Activated CD4-positive, CD25-positive, alpha-beta regulatory T cell treated with anti-CD3 and anti-CD28 coated beads, Interleukin-2, amount 50 U/mL, for 24 hours (primary cell): ENCODE measurements at regions not wholly inside any gene's neighbourhood (a gene's known extent, or its start where the extent isn't known, plus 50 kb on each side); places are given as distances from the start of the nearest gene placed in this dataset.
"Not testable (repeated sequence)": the region's sequence is repeated elsewhere in the genome, so short reads cannot be mapped to it uniquely, and the experiment has no call there.

Experiments used
- ATAC-seq, 2 donors: fragments of 150-1000 bp; cut with Tn5 transposase; one replicate each; pipeline ENCODE4 v1.10.0; 2021; ENCODE audit warnings: mild to moderate bottlenecking in 1 of 2, moderate library complexity in 1 of 2

DNA sequence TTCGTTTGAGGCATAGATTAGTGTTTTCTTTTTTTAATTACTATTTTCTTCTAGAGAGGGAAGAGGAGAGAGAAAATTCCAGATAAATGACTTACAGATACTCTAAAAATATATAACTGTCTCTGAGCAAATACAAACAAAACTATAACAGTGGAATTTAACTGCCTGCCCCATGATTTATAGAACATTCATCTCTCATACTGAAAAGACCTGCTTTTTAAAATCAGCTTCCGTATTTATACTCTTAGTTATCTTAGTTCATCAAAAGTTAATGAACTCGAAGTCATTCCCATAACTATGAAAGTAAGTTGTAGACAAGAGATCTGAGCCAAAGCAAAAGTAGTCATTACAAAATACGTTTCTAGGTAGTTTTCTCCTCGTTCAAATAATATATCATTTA, 123.8 kb upstream of the DMRT1 start:
- ATAC-seq: no peak

DNA sequence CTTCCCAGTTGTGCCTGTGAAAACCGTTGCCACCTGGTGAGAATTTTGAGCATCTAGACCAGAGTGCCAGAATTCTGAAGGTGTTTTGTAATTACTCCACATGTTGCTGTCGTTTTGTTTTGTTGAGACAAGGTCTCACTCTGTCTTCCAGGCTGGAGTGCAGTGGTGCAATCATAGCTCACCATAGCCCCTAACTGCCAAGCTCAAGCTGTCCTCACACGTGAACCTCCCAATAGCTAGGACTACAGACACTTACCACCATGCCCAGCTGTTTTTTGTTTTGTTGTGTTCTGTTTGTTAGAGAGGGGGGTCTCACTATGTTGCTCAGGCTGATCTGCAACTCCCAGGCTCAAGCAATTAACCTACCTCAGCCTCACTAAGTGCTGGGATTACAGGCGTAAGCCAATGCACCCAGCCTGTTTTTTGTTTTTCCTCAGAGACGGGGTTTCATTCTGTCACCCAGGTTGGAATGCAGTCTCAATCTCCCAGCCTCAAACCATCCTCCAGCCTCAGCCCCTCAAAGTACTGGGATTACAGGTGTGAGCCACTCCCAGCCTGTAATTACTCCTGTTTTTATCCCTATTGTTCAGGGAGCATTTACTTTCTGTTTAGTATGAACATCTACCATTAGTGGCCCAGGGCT, 121.1 kb upstream of the DMRT1 start:
- ATAC-seq: no peak

DNA sequence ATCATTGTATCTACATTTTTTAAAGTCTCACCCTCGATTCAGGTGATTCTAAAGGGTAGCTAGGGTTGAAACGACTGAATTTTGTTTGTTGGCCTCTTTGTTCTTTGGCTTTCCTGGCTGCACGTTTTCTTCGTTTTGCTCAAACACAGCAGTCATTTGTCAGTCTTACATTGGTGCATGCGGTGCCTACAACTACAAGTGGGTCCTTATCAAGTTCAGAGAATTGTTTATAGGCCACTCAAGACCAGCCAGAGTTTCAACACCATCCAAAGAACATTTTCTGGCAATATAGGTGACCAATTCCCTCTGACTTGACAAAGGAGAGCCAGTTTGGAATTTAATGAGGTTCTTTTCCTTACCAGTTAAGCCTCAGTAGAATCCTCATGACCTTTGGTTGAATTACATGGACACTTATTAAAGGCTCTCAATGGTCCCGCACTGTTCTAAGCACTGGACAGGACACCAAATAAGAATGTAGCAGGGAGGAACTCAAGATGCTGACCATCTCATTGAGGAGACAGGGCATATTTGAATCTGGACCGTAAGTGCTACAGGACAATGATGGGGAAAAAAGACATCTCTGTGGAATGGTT, 119.0 kb upstream of the DMRT1 start:
- ATAC-seq: no peak

DNA sequence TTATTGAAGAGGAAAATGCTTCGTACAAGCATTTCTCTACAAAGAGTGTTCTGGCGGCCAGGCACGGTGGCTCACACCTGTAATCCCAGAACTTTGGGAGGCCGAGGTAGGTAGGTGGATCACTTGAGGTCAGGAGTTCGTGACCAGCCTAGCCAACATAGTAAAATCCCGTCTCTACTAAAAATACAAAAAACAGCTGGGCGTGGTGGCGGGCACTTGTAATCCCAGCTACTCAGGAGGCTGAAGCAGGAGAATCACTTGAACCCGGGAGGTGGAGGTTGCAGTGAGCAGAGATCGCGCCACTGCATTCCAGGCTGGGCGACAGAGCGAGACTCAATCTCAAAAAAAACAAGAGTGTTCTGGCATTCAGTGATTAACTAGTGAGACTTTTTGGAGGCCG, 117.0 kb upstream of the DMRT1 start:
- ATAC-seq: not testable (repeated sequence)

DNA sequence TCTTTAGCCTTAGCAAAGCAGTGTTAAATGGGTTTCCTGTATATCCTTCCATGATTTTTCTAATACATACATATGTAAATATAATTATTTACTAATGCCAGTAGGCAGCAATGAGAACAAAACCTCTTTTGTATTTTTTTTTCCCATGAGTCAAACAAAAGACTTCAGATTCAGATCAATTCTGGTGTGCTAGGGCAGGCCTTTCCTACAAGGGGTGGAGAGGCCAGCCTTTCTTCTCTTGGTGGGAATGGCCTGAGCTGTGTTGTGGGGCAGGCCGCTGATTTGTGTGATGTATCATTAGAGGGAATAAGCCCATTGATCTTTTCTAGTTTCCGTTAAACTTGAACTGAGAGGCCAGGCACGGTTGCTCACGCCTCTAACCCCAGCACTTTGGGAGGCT, 115.5 kb upstream of the DMRT1 start:
- no peak for ATAC-seq

DNA sequence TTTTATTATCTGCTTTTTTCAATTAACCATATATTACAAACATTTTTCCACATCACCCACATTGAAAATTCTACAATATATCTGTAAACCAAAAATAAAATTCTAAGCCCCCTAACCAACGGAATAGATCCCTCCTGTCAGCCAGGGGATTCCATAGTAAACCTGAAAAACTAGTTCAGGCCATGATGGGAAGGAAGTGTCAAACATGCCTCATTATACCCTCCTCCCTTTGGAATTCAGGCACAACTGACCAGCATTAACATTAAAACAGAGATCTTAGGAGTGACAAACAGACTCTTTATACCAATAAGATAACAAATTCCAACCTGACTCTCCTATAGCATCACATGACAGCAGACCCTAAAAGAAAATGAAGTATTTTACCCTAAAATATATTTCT, 113.7 kb upstream of the DMRT1 start:
- no peak for ATAC-seq

DNA sequence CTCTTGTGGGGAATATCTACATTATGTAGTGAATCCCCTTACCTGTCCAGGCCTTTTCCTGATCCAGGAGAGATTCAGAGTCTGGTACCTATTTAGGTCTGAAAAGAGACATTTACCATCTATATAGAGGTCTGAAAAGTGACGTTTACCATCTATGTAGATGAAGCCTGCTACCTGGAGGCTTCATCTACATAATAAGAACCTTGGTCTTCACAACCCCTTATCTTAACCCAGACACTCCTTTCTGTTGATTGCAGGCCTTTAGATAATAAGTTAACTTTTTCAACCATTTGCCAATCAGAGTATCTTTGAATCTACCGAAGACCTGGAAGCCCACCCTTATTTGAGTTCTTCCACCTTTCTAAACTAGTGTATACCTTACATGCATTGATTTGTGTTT, 113.0 kb upstream of the DMRT1 start:
- no peak for ATAC-seq

DNA sequence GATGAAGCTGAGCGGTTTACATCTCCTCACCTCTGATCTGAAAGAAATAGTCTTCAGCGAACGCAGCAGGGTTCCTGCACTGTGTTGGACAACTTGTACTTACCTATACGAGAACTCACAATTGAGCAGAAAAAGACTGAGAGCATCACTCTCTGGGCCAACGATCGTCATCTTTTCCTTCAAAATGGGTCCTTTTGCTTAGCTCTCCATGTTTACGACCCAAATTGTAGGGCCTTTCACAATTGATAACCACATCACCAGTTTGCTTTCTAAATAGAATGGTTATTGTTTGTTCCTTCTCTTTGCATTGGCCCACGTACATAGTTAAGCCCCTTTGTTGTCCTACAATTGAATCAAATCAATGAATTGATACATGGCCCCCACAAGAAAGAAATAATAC, 110.0 kb upstream of the DMRT1 start:
- ATAC-seq: no peak

DNA sequence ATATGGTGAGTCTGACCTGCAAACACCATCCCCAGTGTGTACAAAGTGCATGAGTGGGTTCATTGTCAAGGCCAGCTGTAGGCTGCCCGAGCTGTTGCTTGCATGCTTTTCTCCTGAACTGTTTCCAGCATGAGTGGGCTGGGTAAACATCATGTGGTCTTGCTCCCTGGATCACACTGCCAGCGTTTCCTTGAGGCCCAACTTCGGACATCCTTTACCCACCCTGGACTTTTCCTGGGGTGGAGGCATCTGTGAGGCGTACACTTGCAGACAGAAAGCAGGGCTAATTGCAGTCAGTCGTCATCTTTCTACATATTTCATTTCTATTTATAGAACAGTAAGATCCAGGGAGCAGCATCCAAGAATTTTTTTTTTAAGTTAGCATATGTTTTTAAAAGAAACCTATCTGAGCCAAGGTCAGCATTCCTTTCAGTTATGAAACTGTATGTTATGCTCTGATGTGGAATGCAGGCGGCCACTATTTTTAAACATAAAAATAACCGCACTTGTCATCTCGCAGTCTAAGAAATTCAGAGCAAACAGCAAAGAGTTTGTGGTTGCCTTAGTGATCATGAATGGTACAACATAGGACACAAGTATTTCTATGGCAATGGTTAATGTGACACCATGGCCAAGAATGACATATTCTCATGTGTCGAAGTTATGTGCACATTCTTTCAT, 106.5 kb upstream of the DMRT1 start:
- no peak for ATAC-seq

DNA sequence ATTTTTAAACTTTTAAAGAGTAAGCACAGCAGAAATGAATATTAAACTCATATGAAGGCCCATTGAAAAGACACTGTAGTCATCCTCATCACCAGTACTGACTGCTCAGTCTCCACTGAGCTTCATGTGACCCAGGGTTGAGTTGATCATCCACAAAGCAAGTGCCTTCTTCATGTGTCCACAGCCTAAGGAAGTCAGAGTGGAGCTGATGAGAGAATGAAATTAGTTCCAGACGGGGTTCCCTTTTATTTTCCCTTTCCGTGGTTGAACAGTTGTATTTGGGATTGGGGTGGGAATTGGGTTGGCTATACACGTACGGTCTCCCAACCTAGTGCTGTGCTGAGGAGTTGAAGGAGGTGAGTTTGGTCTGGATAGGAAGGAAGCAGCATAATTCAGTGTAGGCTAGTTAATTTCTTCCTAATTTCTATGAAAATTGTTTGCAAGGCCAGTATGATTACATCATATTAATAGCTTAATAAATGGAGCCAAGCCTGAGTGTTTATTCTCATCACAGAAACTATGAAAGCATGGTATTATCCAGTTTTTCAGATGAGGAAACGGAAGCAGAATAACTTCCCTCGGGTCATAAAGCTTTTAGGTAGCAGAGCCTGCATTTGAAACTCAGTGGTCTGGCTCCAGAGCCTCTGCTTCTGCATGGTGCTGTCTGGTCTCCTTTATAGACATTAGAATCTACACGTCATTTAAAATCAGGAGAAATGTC, 103.9 kb upstream of the DMRT1 start:
- no peak for ATAC-seq

DNA sequence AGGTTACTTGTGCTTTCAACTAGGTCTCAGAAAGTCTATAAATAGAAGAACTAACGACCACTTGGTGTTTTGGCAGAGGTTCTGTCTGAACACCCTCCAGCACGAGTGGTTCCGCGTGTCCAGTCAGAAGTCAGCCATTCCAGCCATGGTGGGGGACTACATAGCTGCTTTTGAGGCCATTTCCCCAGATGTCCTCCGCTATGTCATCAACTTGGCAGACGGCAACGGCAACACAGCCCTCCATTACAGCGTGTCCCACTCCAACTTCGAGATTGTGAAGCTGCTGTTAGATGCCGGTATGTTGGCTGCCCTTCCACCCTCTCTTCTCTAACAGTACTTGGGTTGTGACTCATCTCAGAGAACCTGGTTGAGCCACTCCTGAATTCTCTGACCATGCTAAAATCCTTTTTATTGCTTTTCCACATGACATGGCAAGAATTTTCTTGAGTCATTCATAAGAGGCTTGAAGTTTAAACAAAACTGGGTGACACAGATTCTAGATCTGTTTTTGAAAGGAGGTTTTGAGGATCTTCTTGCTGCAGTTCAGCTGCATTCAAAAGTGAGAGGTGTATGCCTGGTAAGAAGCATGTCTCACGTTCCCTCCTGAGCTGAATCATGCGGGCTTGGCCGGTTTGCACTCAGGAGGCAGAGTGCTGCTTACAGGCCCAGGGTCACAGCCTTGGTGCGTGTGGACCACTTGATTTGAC, 103.1 kb upstream of the DMRT1 start:
- no peak for ATAC-seq

DNA sequence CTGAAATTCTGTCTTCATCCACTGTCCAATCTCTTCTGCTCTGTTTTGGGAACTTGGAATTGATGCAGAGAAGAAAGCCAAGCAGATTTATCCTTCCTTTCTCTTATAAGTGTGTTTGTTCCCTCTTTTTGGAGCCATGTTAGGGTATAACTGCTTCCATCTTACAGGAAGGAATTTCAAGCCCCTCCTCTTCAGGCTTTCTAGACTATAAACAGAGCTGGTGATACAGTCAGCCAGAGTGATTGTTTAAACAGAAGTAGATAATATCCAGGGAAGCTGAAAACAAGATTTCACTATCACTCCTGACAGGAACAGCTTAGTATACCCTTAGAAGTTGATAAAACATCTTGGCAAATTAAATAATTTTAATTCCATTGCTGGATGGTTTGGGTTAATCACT, 102.1 kb upstream of the DMRT1 start:
- no peak for ATAC-seq

DNA sequence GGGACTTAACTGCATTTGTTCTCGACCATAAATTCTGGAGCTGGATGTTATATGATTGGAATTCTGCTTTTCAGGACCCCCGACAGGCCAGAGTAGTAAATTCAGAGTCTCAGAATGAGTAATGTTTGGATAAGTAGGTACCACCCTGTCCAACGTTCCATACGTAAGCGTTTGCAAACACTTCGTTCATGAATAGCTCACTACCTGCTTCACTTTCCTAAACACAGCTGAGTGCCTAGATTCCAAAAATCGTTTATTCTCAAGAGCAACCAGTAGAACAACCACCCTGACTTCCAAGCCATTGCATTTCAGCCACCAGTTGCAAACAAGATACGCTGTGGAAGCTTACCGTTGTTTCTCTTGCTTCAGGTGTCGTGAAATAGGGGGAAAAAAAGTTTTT, 101.3 kb upstream of the DMRT1 start:
- ATAC-seq: no peak

DNA sequence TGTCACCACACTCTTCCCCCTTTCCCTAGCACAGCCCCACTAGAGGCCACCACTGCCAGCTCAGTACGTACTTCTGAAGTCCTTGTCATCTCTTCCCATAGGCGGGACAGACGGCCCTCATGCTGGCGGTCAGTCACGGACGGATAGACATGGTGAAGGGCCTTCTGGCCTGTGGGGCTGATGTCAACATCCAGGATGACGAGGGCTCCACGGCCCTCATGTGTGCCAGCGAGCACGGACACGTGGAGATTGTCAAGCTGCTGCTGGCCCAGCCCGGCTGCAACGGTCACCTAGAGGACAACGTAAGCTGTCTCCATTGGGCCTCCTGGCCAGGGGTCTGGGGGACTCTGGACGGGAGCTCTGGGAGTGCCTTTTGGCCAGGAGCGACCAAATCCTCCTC, 99.4 kb upstream of the DMRT1 start:
- ATAC-seq: no peak

DNA sequence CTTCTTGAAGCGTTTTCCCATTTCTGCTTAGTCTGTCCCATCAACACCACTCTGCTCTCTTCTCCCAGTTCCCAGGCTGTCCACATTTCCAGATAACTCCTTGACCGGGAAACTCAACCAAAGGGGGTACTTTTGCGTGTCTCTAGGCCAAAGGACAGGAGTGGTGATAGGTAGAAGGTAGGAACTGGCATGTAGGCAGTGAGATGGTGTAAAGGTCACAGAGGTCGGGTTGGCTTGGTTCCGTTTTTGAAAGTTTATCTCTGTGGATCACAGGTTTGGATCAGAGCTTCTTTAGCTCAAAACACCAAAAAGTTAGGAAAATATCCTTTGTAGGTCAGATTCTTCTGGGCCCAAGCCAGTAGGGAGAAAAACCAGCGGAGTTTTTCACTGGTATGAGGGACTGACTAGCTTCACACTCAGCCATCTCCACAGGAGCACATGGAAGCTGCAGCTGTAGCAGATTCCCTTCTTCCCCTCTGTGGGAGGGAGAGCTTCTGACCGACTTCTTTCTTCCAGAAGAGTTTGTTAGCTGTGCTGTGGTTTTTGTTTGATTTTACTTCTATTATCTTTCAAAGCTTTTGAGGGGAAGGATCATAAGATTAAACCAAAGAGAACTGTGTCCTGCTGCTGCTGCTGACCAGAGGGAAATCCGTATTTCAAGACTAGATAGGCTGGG, 98.4 kb upstream of the DMRT1 start:
- no peak for ATAC-seq

DNA sequence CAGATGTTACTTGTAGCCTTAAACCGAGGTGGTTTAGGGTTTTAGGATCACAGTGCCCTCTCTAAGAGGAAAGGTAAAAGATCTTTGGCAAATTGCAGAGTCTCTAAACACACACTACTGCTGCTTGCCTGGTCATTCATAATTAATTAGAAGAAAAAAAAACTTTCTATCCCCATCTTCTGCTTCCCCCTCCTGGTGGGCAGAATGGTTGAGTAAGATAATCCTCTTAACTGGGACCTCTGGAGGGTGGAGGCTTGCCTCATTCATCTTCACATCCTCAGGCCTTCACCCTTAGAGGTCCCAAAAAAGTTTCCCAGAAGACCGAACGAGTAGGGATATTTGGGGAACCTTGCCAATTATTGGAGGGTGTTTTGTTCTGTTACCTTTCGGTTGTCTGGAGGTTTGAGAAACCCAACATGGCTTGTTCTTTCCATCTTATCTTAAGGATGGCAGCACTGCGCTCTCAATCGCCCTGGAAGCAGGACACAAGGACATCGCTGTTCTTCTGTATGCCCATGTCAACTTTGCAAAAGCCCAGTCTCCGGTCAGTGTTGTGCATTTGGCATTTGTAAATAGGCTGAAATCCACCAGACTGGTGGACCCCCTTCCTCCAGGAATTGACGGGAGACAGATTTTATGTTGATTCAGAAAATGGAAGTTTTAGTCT, 97.3 kb upstream of the DMRT1 start:
- ATAC-seq: no peak

DNA sequence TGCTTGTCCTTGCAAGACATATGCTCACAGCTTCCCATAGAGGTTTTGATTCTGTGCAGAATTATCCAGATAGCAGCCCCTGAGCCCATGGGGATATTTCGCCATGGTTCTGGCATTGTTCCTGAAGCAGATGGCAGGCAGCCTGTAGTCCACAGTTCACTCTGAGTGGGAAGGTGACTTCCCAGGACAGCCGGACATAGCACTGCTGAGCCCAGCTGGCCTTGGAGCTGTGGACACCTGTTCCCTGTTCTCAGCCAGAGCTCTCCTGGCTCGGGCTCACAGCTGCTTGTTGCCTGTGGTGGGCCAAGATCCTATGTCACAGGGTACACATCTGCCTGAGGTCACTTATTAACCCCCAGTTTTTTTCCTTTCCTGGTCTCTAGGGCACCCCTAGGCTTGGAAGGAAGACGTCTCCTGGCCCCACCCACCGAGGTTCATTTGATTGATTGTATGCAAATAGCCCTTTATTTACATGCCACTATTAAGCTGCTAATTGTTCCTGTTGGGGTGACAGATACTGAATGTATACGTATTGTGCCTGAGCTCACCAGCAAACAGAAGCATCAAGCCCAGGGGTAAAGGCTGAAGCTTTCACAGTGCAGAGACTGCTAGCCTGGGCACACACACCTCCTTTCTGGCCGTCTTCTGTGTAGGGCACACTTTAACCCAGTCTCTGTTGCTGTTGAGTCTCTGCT, 96.6 kb upstream of the DMRT1 start:
- no peak for ATAC-seq

DNA sequence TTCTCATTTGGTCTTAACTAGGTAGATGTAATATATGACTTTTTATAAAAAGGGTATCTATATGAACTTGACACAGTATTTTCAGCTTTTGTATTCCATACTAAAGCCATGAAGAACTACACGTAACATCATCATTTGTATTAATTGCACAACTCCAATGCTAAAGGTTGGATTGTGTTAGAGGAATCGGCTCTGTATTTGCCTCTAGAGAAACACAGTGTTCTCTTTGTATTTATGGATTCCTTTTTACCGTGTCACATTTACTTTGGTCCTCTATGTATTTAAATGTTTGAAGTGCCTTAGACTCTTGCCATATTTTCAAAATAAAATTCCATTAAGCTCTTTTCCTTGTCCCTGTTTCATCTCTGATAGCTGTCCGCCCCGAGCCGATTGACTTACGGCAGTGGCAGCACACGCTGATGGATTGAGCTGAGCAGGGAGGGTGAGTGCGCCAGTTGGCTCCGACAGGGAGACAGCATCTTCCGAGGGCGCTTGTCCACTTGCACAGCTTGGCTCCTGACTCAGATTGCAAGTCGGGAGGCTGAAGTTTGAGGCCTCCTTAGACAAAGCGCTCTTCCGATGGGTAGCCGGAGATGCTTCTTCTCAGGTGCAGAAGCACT, 95.6 kb upstream of the DMRT1 start:
- ATAC-seq: no peak

DNA sequence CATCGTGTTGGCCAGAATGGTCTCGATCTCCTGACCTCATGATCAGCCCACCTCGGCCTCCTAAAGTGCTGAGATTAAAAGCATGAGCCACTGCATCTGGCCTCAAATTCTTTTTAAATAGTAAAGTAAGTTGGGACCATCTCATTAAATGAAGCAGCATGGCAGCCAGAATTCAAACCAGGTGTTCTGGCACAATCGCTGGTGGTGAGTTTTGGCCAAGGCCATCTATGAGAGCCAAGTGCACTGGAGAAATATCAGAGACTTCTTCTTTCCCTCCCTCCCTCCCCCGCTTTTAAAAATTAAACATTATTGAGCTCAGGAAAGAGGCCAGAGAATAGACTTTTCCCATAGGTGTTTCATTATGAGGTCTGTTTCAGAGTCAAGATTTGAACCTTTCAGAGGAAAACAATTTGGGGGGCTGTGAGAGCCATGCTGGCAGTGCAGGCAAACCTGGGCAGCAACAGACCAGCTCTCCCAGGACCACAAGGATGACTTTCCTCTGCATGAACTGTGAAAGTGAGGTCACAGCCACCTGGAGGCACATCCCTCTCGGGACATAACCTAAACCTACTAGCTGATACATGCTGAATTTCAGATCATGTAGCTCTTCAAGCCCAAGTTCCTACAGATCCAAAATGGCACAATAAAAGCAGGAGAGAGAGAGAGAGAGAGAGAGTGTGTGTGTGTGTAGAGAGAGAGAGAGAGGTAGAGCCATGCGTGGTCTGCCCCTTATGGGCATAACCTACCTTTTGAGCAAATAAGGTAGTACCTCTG, 94.6 kb upstream of the DMRT1 start:
- ATAC-seq: no peak

DNA sequence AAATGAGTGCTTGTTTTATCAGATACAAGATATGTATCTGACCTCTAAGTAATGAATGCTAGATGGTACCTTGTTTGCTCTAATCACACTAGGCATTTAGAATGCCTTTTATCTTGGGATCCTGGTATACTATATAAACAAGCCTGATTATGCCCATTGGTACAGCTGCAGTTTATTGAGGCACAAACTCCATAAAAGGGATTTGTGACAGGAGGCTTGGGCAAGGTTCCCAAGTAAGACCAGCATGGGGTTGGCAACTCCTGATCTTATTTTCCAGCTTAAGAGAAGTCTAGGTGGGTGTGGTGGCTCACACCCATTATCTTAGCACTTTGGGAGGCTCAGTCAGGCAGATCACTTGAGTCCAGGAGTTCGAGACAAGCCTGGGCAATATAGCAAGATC, 93.9 kb upstream of the DMRT1 start:
- no peak for ATAC-seq
